Large intestine (tissue), 3 donors: ENCODE measurements at regions not wholly inside any gene's neighbourhood (a gene's known extent, or its start where the extent isn't known, plus 50 kb on each side); places are given as distances from the start of the nearest gene placed in this dataset.

Experiments
- DNase-seq, 2 donors: peaks; one replicate each; pipeline versions ENCODE4 v3.0.0 to v3.0.0-alpha.2; 2013
- H3K27ac ChIP-seq: one replicate; pipeline ENCODE4 v1.5.1; 2013; ENCODE audit warnings: low read length
- H3K27me3 ChIP-seq: 2 replicates; pipeline ENCODE4 v1.6.1; 2013; ENCODE audit warnings: low read length; ENCODE audit not compliant: control insufficient read depth, insufficient read depth
- H3K36me3 ChIP-seq: 2 replicates; pipeline ENCODE4 v1.6.1; 2013; ENCODE audit warnings: low read length; ENCODE audit not compliant: control insufficient read depth, insufficient read depth
- H3K4me1 ChIP-seq: one replicate; pipeline ENCODE4 v1.6.1; 2013; ENCODE audit warnings: low read length; ENCODE audit not compliant: control insufficient read depth, insufficient read depth
- H3K4me3 ChIP-seq: one replicate; pipeline ENCODE4 v1.5.1; 2013; ENCODE audit warnings: low read length
- H3K9me3 ChIP-seq: one replicate; pipeline ENCODE4 v1.6.1; 2013; ENCODE audit warnings: mild to moderate bottlenecking, low read depth, low read length, moderate library complexity; ENCODE audit not compliant: control insufficient read depth
- WGBS: methylation state at CpG from one replicate; pipeline ENCODE4 v1.1.5; 2013; ENCODE audit warnings: low lambda C conversion rate; ENCODE audit not compliant: insufficient coverage; 5-methylcytosine and 5-hydroxymethylcytosine counted together

DNA sequence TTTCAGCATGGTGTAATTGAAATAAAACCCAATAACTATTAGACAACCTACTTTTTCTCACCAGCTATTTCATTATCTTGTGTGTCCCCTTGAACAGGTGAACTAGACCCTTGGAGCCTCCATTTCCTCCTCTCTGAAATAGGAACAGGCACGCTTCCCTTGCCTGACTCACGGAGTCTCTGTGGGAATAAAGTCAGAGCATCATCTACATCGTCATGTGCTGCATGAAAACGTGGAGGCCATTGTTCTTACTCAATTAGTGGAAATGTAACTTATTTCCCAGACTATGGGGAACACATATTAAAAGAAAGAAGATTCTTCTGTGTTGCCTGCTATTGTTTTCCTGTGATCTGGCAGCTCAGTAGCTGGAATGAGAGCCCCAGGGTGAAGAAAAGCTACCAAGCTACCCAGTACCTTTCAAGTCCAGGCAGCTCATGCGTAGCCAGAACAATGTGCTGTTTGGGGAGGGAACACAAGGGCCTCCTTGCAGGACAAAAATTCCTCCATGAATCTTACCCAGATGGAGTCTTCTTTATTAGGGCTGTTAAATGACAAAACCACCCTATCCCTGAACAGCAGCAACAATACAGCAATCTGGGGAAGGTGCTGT is 59.8 kb downstream of the SOX11 start:
- H3K27ac ChIP-seq = no peak overlapping the region
- no peak overlapping the region for H3K4me3 ChIP-seq
- H3K27me3 ChIP-seq = peaks cover 9% of the 10 kb centered on the region
- no peaks in the 10 kb centered on the region for H3K4me1 ChIP-seq
- WGBS = no CpG with 5 or more reads among the region's 5 CpGs
- no peaks in the 10 kb centered on the region for H3K9me3 ChIP-seq
- no peaks in the 10 kb centered on the region for H3K36me3 ChIP-seq
- no peak for DNase-seq

DNA sequence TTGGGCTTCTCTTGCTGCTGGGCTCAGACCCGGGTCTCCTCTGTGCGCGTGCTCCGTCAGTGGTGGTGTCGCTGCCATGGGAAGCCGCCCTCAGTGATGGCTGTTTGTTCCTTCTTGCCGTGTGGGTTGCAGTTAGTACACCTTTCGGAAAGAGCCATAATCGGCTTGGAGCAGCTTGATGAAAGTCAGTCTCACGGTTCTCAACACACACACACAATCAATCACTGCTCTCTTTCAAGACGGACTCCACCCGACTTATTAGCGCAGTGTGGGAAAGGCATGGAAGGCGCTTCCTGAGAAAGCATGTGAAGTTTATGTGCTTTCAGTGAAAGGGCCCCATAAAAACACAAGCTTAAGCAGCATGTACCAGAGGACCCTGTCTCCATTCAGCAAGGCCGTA is 64.1 kb downstream of the SOX11 start:
- WGBS = 14% methylated on average over 1 of the region's 15 CpGs
- peak; percentile 19 to 67 for DNase-seq
- no peak overlapping the region for H3K4me3 ChIP-seq
- no peaks in the 10 kb centered on the region for H3K36me3 ChIP-seq
- H3K27me3 ChIP-seq = peaks cover 9% of the 10 kb centered on the region
- H3K9me3 ChIP-seq = no peaks in the 10 kb centered on the region
- H3K27ac ChIP-seq = no peak overlapping the region
- no peaks in the 10 kb centered on the region for H3K4me1 ChIP-seq

DNA sequence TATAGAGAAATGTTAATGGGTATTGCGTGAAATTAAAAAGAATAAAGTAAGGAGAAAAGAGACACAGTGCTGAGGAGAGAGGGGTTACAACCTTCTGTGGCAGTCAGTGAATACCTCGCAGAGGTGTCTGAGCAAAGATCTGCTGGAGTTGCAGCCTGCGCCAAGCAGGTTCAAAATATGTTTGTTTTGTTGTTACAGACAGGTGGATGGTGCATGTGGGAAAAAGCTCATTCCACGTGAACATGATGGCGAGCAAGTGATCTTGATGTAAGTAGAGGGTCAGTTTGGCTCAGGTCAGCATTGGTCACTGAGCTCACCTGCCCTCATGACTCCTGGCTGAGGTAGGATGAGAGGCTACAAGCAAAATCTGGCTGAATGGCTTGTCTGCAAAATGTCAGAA is 66.2 kb downstream of the SOX11 start:
- H3K9me3 ChIP-seq = no peaks in the 10 kb centered on the region
- 100% methylated on average over 1 of the region's 5 CpGs for WGBS

DNA sequence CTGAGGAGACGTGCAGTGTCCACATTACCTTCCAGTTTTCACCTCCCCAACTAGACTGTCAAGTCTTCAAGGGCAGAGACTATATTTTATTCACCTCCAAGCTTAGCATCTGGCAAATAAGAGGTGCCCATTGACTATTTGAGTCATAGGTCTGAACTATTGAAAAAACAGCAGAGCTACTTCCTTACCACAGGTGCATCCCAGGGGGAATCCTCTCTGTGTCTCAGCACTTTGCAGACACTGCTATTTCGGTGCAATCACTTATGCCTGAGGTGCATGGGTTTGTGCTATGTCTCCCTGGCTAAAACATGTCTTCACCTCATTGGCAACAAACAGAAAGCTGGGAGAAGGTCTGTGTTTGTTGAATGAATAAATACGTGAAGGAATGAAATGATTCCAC is 67.8 kb downstream of the SOX11 start:
- no peaks in the 10 kb centered on the region for H3K36me3 ChIP-seq
- no peaks in the 10 kb centered on the region for H3K9me3 ChIP-seq
- H3K4me3 ChIP-seq = no peak overlapping the region
- H3K4me1 ChIP-seq = peaks cover 4% of the 10 kb centered on the region
- no peak overlapping the region for H3K27ac ChIP-seq
- peaks cover 6% of the 10 kb centered on the region for H3K27me3 ChIP-seq
- WGBS = 100% methylated on average over 2 of the region's 3 CpGs
- DNase-seq = no peak

More for the DNA sequence above, 66.2 kb downstream of the SOX11 start:
- H3K4me1 ChIP-seq = peaks cover 3% of the 10 kb centered on the region
- DNase-seq = no peak
- H3K4me3 ChIP-seq = no peak overlapping the region
- no peak overlapping the region for H3K27ac ChIP-seq
- peaks cover 9% of the 10 kb centered on the region for H3K27me3 ChIP-seq
- no peaks in the 10 kb centered on the region for H3K36me3 ChIP-seq

DNA sequence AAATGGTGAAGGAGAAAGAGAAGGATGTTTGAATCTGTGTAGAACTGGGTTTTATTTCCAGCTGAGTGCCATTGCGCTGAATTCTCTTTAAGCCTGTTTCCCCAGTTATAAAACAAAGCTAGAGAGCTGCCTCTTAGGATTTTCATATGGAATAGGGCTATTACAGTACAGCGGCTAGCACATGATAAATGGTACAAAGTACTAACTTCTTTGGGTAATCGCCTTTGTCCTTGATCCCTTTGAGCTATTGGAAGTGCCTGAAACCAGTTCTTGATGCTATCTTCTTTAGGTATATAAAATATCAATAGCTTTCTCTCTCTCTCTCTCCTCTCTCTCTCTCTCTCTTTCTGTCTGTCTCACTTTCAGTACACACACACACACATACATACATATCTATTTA is 71.3 kb downstream of the SOX11 start:
- Histone ChIP-seq H3K9me3 (no peaks in the 10 kb centered on the region), H3K27me3 (no peaks in the 10 kb centered on the region), H3K36me3 (no peaks in the 10 kb centered on the region), H3K4me1 (peaks cover 4% of the 10 kb centered on the region), H3K4me3 (no peak overlapping the region), H3K27ac (no peak overlapping the region)
- WGBS = 0% methylated on average over 1 of the region's 3 CpGs
- DNase-seq = peak; percentile 52 to 81

DNA sequence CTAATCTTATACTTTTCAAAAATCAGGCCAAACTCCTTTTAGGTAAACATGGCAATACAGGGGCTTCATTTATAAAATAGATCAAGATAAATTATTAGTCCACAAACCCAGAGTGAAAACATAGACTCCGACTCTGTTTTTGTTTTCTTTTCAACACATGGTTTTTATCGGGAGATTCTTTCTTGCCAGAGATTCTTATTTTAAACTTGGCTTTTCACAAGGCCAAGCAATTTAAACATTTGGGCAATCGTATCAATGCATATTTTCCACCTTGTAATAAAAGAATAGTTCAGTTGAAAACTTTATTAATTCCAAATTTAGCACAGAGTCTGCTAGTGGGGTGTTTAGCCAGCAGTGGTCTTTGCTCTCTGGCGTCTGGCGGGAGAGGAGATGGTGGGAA is 71.9 kb downstream of the SOX11 start:
- Histone ChIP-seq H3K36me3 (no peaks in the 10 kb centered on the region), H3K4me1 (peaks cover 4% of the 10 kb centered on the region), H3K4me3 (no peak overlapping the region), H3K27ac (no peak overlapping the region), H3K9me3 (no peaks in the 10 kb centered on the region), H3K27me3 (no peaks in the 10 kb centered on the region)
- 80% methylated on average over 1 of the region's 5 CpGs for WGBS
- DNase-seq = no peak

DNA sequence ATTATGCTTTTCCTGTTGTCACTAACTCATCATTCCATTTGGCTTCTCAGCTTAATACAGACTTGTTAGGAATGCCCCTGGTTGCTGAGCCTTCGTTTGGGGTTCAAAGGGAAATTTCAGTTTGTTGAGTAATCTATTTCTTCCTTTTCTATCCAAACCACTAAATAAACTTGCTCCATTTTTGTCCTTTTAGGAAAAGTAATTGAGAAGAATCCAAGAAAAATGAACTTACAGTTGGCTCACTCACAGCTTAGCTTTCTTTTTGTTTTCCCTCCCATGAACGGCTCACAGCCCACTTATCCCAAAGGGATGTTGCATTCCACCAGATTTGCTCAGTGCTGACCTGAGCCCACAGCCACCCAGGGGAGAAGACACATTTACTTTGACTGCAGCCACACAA is 73.9 kb downstream of the SOX11 start:
- H3K4me1 ChIP-seq = peaks cover 4% of the 10 kb centered on the region
- H3K9me3 ChIP-seq = no peaks in the 10 kb centered on the region
- WGBS = 100% methylated on average over 1 of the region's 2 CpGs
- no peak overlapping the region for H3K27ac ChIP-seq
- no peaks in the 10 kb centered on the region for H3K27me3 ChIP-seq
- H3K4me3 ChIP-seq = no peak overlapping the region
- no peak for DNase-seq
- H3K36me3 ChIP-seq = no peaks in the 10 kb centered on the region

DNA sequence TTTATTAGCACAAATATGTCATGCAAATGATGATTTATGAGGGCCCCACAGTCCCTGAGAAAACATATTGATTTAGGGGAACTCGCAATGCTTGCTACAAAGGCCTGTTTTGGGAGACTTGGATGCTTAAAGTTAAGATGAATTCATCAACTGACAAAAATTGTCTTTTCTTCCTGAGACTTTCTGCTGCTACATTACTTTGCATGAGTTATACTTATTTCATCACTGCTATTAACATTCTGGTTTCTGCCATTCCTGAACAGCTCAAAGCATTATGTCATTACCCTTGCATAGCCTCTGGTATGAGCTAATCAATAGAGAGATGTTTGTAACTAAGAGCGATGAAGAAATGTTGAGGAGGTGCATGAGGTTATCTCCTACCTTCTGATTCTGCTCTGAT is 74.4 kb downstream of the SOX11 start:
- Histone ChIP-seq H3K27ac (no peak overlapping the region), H3K4me3 (no peak overlapping the region), H3K27me3 (no peaks in the 10 kb centered on the region), H3K4me1 (peaks cover 4% of the 10 kb centered on the region), H3K36me3 (no peaks in the 10 kb centered on the region), H3K9me3 (no peaks in the 10 kb centered on the region)
- no CpG with 5 or more reads among the region's 2 CpGs for WGBS
- no peak for DNase-seq

DNA sequence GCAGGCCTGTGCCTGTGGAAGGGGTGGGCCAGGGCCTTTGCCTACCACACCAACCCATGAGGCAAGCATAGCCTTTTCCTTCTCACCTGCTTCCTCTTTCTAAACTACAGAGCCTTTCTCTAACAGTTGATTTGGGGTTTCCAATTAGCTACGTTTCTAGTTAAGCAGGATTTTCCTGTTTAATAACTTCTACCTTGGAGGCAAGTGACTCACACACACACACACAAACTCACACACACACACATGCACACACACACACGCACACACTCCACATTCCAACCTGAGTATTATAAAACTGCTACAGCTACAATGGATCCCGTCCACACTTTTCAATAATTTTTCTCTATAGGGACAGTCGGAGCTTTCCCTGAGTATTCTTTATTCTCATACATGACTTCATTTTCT is 84.9 kb downstream of the SOX11 start:
- Histone ChIP-seq H3K9me3 (no peaks in the 10 kb centered on the region), H3K36me3 (no peaks in the 10 kb centered on the region), H3K27ac (no peak overlapping the region), H3K4me3 (no peak overlapping the region), H3K27me3 (no peaks in the 10 kb centered on the region), H3K4me1 (no peaks in the 10 kb centered on the region)
- peak in 1 of 2 donors; percentile 21 for DNase-seq
- WGBS = 67% methylated on average over 3 of the region's 4 CpGs

DNA sequence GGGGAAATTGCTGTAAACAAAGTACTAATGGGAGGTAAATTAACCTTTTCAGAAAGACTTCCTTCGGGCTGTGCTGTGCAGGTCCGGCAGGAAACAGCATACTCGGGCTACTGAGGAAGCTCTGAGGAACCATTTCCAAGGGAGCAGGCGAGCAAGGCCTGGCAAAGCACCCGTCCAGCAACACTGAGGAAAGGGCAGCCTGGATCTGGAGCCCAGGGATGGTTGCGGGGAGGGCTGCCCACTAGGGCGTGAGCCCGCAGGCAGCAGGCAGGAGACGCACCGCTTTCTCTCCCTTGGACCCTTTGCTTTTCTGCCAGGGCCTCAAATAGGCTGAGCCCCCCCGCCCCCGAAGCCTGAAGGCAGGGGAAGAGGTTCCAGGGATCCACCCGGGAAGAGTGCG is 89.5 kb downstream of the SOX11 start:
- H3K4me1 ChIP-seq = no peaks in the 10 kb centered on the region
- WGBS = 100% methylated on average over 1 of the region's 14 CpGs
- H3K27me3 ChIP-seq = no peaks in the 10 kb centered on the region
- H3K4me3 ChIP-seq = no peak overlapping the region
- no peaks in the 10 kb centered on the region for H3K36me3 ChIP-seq
- no peak overlapping the region for H3K27ac ChIP-seq
- no peaks in the 10 kb centered on the region for H3K9me3 ChIP-seq
- no peak for DNase-seq

DNA sequence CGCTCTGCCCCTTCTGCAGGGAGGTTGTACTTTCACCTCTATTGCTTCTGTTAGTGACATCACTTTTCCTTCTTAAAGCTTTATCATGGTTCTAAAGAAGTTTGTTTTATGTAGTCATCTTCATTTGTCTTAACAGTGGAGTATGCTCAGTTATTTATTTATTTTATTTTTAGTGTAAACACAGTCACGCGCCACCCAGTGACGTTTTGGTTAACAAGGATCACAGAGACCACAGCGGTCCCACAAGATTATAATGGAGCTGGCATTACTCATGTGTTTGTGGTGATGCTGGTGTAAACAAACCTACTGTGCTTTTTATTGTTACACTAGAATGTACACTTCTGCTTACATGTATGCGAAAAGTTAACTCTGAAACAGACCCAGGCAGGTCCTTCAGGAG is 89.9 kb downstream of the SOX11 start:
- Histone ChIP-seq H3K27me3 (no peaks in the 10 kb centered on the region), H3K27ac (no peak overlapping the region), H3K4me1 (no peaks in the 10 kb centered on the region), H3K9me3 (no peaks in the 10 kb centered on the region), H3K36me3 (no peaks in the 10 kb centered on the region), H3K4me3 (no peak overlapping the region)
- no peak for DNase-seq
- 40% methylated on average over 3 of the region's 6 CpGs for WGBS
